LNCAP (cell line): ENCODE measurements at regions not wholly inside any gene's neighbourhood (a gene's known extent, or its start where the extent isn't known, plus 50 kb on each side); places are given as distances from the start of the nearest gene placed in this dataset.

ENCODE experiments used
- TF ChIP-seq, protein P1 (sequence below): fragments of 450-650 bp; IDR thresholded peaks from 2 replicates; pipeline ENCODE4 v1.5.1; 2017; ENCODE audit warnings: mild to moderate bottlenecking

GRCh38 chr3:21043139-21043538 lies 707.9 kb downstream of the ZNF385D start:
- TF ChIP-seq, protein P1, sequence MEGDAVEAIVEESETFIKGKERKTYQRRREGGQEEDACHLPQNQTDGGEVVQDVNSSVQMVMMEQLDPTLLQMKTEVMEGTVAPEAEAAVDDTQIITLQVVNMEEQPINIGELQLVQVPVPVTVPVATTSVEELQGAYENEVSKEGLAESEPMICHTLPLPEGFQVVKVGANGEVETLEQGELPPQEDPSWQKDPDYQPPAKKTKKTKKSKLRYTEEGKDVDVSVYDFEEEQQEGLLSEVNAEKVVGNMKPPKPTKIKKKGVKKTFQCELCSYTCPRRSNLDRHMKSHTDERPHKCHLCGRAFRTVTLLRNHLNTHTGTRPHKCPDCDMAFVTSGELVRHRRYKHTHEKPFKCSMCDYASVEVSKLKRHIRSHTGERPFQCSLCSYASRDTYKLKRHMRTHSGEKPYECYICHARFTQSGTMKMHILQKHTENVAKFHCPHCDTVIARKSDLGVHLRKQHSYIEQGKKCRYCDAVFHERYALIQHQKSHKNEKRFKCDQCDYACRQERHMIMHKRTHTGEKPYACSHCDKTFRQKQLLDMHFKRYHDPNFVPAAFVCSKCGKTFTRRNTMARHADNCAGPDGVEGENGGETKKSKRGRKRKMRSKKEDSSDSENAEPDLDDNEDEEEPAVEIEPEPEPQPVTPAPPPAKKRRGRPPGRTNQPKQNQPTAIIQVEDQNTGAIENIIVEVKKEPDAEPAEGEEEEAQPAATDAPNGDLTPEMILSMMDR: no peak

GRCh38 chr3:21042184-21042583 lies 708.8 kb downstream of the ZNF385D start:
- TF ChIP-seq, protein P1: no peak

DNA sequence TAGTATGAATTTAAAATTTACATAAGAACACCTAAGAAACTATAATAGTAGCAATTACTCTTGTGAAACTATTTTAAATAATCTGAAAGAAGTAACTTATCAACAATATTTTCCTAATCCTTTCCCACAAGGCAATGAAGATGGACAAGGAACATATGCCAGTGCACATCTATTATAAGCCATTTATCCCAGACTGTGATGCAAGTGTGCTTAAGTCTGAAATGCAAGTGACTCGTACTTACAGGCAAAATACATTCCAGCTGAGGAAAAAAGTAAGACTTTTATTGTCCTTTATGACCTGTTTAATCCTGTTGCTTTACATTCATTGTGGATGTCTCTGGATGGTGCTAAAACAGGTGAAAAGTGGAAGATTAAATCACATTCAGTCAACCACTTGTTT lies 709.4 kb downstream of the ZNF385D start:
- TF ChIP-seq, protein P1: no peak

GRCh38 chr3:21036888-21037287 lies 714.1 kb downstream of the ZNF385D start:
- TF ChIP-seq, protein P1: no peak

DNA sequence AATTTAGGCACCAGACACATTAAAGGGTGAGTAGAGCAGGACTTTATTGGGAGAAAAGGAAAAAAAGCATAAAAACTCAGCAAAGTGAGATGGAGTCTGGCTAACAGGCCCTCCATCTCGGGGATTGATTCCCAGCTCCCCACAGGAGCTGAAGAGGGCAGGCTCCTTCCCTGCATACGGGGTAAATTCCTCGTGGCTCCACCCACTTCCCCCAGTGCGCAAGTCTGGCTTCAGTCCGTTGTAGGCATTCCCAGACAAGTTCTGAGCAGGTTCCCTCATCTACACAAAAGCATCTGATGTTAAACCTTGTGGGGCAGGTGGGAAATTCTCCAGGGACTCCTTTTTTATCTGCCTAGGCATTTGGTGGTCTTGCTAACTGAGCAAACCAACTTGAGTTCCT lies 722.6 kb downstream of the ZNF385D start:
- TF ChIP-seq, protein P1: no peak

GRCh38 chr3:21024563-21024962 lies 726.4 kb downstream of the ZNF385D start:
- TF ChIP-seq, protein P1: no peak

DNA sequence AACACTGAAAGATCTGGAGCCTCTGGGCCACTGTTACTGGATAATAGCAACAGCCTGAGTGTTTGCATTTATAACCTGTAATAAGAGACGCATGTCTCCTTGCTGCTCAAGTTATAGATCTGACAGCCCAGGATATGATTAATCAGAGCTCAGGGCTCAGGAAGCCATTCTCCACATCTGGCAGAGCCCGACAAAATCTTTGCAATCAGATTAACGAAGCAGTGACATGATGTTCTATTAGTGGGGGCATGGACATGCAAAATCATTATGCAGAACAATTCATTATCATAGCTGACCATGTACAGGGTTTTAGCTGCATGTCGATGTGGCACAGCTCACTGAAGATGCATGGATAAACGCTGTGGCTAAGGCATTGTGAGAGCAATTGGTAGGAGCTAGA lies 730.3 kb downstream of the ZNF385D start:
- TF ChIP-seq, protein P1: no peak

DNA sequence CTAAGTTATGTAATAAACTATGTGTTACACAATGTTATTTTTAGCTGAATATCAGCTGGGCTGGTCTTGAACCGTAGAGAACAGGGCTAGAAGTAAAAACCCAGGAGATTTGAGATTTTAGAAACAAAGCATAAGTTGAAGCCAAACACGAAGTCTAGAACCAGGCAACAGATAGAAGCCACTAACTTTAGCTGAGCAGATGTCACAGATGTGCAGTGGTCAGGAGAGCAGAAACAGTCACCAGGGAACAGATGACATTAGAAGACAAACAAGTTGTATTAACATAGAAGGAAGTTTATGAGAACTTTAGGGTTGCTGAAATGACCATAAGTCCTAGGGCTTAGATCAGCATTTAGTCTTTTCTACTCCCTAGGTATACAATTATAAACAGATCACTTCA lies 731.0 kb downstream of the ZNF385D start:
- TF ChIP-seq, protein P1: no peak
